ENCODE measurements at regions not wholly inside any gene's neighbourhood (a gene's known extent, or its start where the extent isn't known, plus 50 kb on each side); places are given as distances from the start of the nearest gene placed in this dataset.

- peaks cover 65% of the 10 kb centered on the region for H3K4me1 ChIP-seq (ENCODE audit: control insufficient read depth, insufficient read depth, low read depth, low read length)
- no peak overlapping the region for H2BK120ac ChIP-seq (ENCODE audit: low read depth, low read length)
- DNase-seq: peak; percentile 95
- no peak overlapping the region for H4K8ac ChIP-seq (ENCODE audit: low read length)
- H3K9me3 ChIP-seq (ENCODE audit: control insufficient read depth, low read length): no peaks in the 10 kb centered on the region
- H3K18ac ChIP-seq (ENCODE audit: low read depth in 1 of 2, low read length in 2 of 2): peak overlapping the region in 1 of 2 experiments; percentile 72
- H3K4me2 ChIP-seq (ENCODE audit: low read length, poor library complexity, severe bottlenecking): peak overlapping the region; percentile 59
- H3K27me3 ChIP-seq (ENCODE audit: control insufficient read depth in 1 of 2, insufficient read depth in 1 of 2, low read length in 2 of 2): peaks cover 0 to 25% of the 10 kb centered on the region in 2 experiments
- peak overlapping the region; percentile 20 for H2BK5ac ChIP-seq (ENCODE audit: low read depth, low read length, poor library complexity, severe bottlenecking)
- peak overlapping the region; percentile 90 for H3K27ac ChIP-seq (ENCODE audit: low read length, poor library complexity, severe bottlenecking)
- no peak overlapping the region for H2BK15ac ChIP-seq (ENCODE audit: low read depth, poor library complexity, severe bottlenecking)
- H3K79me1 ChIP-seq (replicated peaks; ENCODE audit: low read length, poor library complexity, severe bottlenecking): no peaks in the 10 kb centered on the region
- peaks cover 0 to 41% of the 10 kb centered on the region in 2 experiments for H3K36me3 ChIP-seq (ENCODE audit: control insufficient read depth in 1 of 2, insufficient read depth in 2 of 2, low read depth in 1 of 2, low read length in 2 of 2)
- H3K4me3 ChIP-seq (ENCODE audit: insufficient read depth in 1 of 2, low read depth in 1 of 2, low read length in 2 of 2): peak overlapping the region in 1 of 2 experiments; percentile 32
- H3K14ac ChIP-seq (ENCODE audit: low read length in 2 of 2): peak overlapping the region in 1 of 2 experiments; percentile 44
- peak overlapping the region in 1 of 2 experiments; percentile 2 for H3K4ac ChIP-seq (ENCODE audit: low read depth in 1 of 2, low read length in 2 of 2)
- H4K91ac ChIP-seq (ENCODE audit: low read length): no peak overlapping the region
- H2AFZ ChIP-seq (ENCODE audit: low read depth, low read length): peak overlapping the region; percentile 16
- H2AK5ac ChIP-seq (ENCODE audit: low read length, severe bottlenecking): no peak overlapping the region
- no peak overlapping the region for H2BK12ac ChIP-seq (ENCODE audit: low read length in 2 of 2)
- no peak overlapping the region for H3K9ac ChIP-seq (ENCODE audit: low read length)
- 22% methylated on average over 22 of the region's 28 CpGs for WGBS
- no peak overlapping the region for H3K23ac ChIP-seq (ENCODE audit: low read length in 2 of 2)
Measured at GRCh38 chr14:101072945-101073597, 169.5 kb upstream of the RTL1 start.

- H3K18ac ChIP-seq (ENCODE audit: low read depth in 1 of 2, low read length in 2 of 2): no peak overlapping the region
- peak overlapping the region; percentile 49 for H2BK5ac ChIP-seq (ENCODE audit: low read depth, low read length, poor library complexity, severe bottlenecking)
- no peak for DNase-seq
- no peak overlapping the region for H4K91ac ChIP-seq (ENCODE audit: low read length)
- H3K9ac ChIP-seq (ENCODE audit: low read length): no peak overlapping the region
- H3K9me3 ChIP-seq (ENCODE audit: control insufficient read depth, low read length): no peaks in the 10 kb centered on the region
- H2AK5ac ChIP-seq (ENCODE audit: low read length, severe bottlenecking): no peak overlapping the region
- peak overlapping the region; percentile 41 for H4K8ac ChIP-seq (ENCODE audit: low read length)
- H3K79me1 ChIP-seq (replicated peaks; ENCODE audit: low read length, poor library complexity, severe bottlenecking): no peaks in the 10 kb centered on the region
- no peak overlapping the region for H2BK15ac ChIP-seq (ENCODE audit: low read depth, poor library complexity, severe bottlenecking)
- 21% methylated on average over 7 of the region's 7 CpGs for WGBS
- H3K36me3 ChIP-seq (ENCODE audit: control insufficient read depth in 1 of 2, insufficient read depth in 2 of 2, low read depth in 1 of 2, low read length in 2 of 2): peaks cover 0 to 38% of the 10 kb centered on the region in 2 experiments
- no peak overlapping the region for H3K4me3 ChIP-seq (ENCODE audit: insufficient read depth in 1 of 2, low read depth in 1 of 2, low read length in 2 of 2)
- H3K4ac ChIP-seq (ENCODE audit: low read depth in 1 of 2, low read length in 2 of 2): no peak overlapping the region
- no peak overlapping the region for H3K23ac ChIP-seq (ENCODE audit: low read length in 2 of 2)
- peaks cover 0 to 30% of the 10 kb centered on the region in 2 experiments for H3K27me3 ChIP-seq (ENCODE audit: control insufficient read depth in 1 of 2, insufficient read depth in 1 of 2, low read length in 2 of 2)
- peak overlapping the region; percentile 24 for H3K4me2 ChIP-seq (ENCODE audit: low read length, poor library complexity, severe bottlenecking)
- peaks cover 63% of the 10 kb centered on the region for H3K4me1 ChIP-seq (ENCODE audit: control insufficient read depth, insufficient read depth, low read depth, low read length)
- H3K27ac ChIP-seq (ENCODE audit: low read length, poor library complexity, severe bottlenecking): peak overlapping the region; percentile 78
- H3K14ac ChIP-seq (ENCODE audit: low read length in 2 of 2): no peak overlapping the region
- no peak overlapping the region for H2BK120ac ChIP-seq (ENCODE audit: low read depth, low read length)
- H2BK12ac ChIP-seq (ENCODE audit: low read length in 2 of 2): peak overlapping the region in 1 of 2 experiments; percentile 73
- H2AFZ ChIP-seq (ENCODE audit: low read depth, low read length): no peak overlapping the region
Measured at GRCh38 chr14:101073598-101073965, 170.1 kb upstream of the RTL1 start.

- Histone ChIP-seq H3K4me1 (ENCODE audit: control insufficient read depth, insufficient read depth, low read depth, low read length) (peaks cover 60% of the 10 kb centered on the region), H3K14ac (ENCODE audit: low read length in 2 of 2) (peak overlapping the region in 1 of 2 experiments; percentile 14), H2BK5ac (ENCODE audit: low read depth, low read length, poor library complexity, severe bottlenecking) (no peak overlapping the region), H3K4me3 (ENCODE audit: insufficient read depth in 1 of 2, low read depth in 1 of 2, low read length in 2 of 2) (no peak overlapping the region), H2BK12ac (ENCODE audit: low read length in 2 of 2) (no peak overlapping the region), H2AFZ (ENCODE audit: low read depth, low read length) (no peak overlapping the region), H2AK5ac (ENCODE audit: low read length, severe bottlenecking) (peak overlapping the region; percentile 77), H3K9me3 (ENCODE audit: control insufficient read depth, low read length) (no peaks in the 10 kb centered on the region), H3K9ac (ENCODE audit: low read length) (no peak overlapping the region), H2BK15ac (ENCODE audit: low read depth, poor library complexity, severe bottlenecking) (no peak overlapping the region), H3K18ac (ENCODE audit: low read depth in 1 of 2, low read length in 2 of 2) (no peak overlapping the region), H4K8ac (ENCODE audit: low read length) (no peak overlapping the region), H3K4ac (ENCODE audit: low read depth in 1 of 2, low read length in 2 of 2) (no peak overlapping the region), H3K36me3 (ENCODE audit: control insufficient read depth in 1 of 2, insufficient read depth in 2 of 2, low read depth in 1 of 2, low read length in 2 of 2) (peaks cover 0 to 30% of the 10 kb centered on the region in 2 experiments), H3K79me1 (replicated peaks; ENCODE audit: low read length, poor library complexity, severe bottlenecking) (no peaks in the 10 kb centered on the region), H2BK120ac (ENCODE audit: low read depth, low read length) (no peak overlapping the region), H3K27me3 (ENCODE audit: control insufficient read depth in 1 of 2, insufficient read depth in 1 of 2, low read length in 2 of 2) (peaks cover 0 to 38% of the 10 kb centered on the region in 2 experiments), H3K4me2 (ENCODE audit: low read length, poor library complexity, severe bottlenecking) (no peak overlapping the region), H3K23ac (ENCODE audit: low read length in 2 of 2) (no peak overlapping the region), H3K27ac (ENCODE audit: low read length, poor library complexity, severe bottlenecking) (no peak overlapping the region), H4K91ac (ENCODE audit: low read length) (peak overlapping the region; percentile 31)
- 89% methylated on average over 12 of the region's 13 CpGs for WGBS
- DNase-seq: no peak
Measured at GRCh38 chr14:101074196-101075024, 170.9 kb upstream of the RTL1 start.
